ENCODE measurements at regions not wholly inside any gene's neighbourhood (a gene's known extent, or its start where the extent isn't known, plus 50 kb on each side); places are given as distances from the start of the nearest gene placed in this dataset.

GRCh38 chr7:84454174-84454959, 259.8 kb upstream of the SEMA3A start:
- no peak for TF ChIP-seq CTCF (IDR thresholded peaks at IDR 0.05; ENCODE audit: borderline replicate concordance, extremely low read depth, insufficient read depth)
- FAIRE-seq, result peak; percentile 62

GRCh38 chr7:84452618-84453017, 258.0 kb upstream of the SEMA3A start:
- intact Hi-C loops (cut with DNase I), result no loop called here
- H3K27ac ChIP-seq (ENCODE audit: low read depth in 2 of 2, low read length in 2 of 2), result no peak overlapping the region
- H3K27me3 ChIP-seq (ENCODE audit: control insufficient read depth, insufficient read depth, low read length), result no peaks in the 10 kb centered on the region
- H3K9me3 ChIP-seq (ENCODE audit: control insufficient read depth in 2 of 3, insufficient read depth in 1 of 3, low read length in 3 of 3), result no peaks in the 10 kb centered on the region
- DNase-seq (no peak), FAIRE-seq (no peak)
- TF ChIP-seq CTCF (IDR thresholded peaks at IDR 0.05; ENCODE audit: borderline replicate concordance, extremely low read depth, insufficient read depth), result no peak
- H3K36me3 ChIP-seq (ENCODE audit: control insufficient read depth in 2 of 3, insufficient read depth in 3 of 3, low read length in 3 of 3), result no peaks in the 10 kb centered on the region
- H3K4me1 ChIP-seq (ENCODE audit: control insufficient read depth in 2 of 3, insufficient read depth in 2 of 3, low read depth in 1 of 3, low read length in 3 of 3), result no peaks in the 10 kb centered on the region
- no peak overlapping the region for H3K9ac ChIP-seq (ENCODE audit: low read length in 3 of 3)
- no peak overlapping the region for H3K4me3 ChIP-seq (ENCODE audit: low read length in 3 of 3)

More at GRCh38 chr7:84454174-84454959, 259.8 kb upstream of the SEMA3A start:
- H3K4me1 ChIP-seq (ENCODE audit: control insufficient read depth in 2 of 3, insufficient read depth in 2 of 3, low read depth in 1 of 3, low read length in 3 of 3), result no peaks in the 10 kb centered on the region
- H3K9me3 ChIP-seq (ENCODE audit: control insufficient read depth in 2 of 3, insufficient read depth in 1 of 3, low read length in 3 of 3), result no peaks in the 10 kb centered on the region
- no peaks in the 10 kb centered on the region for H3K27me3 ChIP-seq (ENCODE audit: control insufficient read depth, insufficient read depth, low read length)
- no peak overlapping the region for H3K4me3 ChIP-seq (ENCODE audit: low read length in 3 of 3)
- no peak overlapping the region for H3K9ac ChIP-seq (ENCODE audit: low read length in 3 of 3)
- DNase-seq, result no peak
- intact Hi-C loops (cut with DNase I), result no loop called here
- H3K27ac ChIP-seq (ENCODE audit: low read depth in 2 of 2, low read length in 2 of 2), result no peak overlapping the region
- no peaks in the 10 kb centered on the region for H3K36me3 ChIP-seq (ENCODE audit: control insufficient read depth in 2 of 3, insufficient read depth in 3 of 3, low read length in 3 of 3)

- no peak for TF ChIP-seq CTCF (IDR thresholded peaks at IDR 0.05; ENCODE audit: borderline replicate concordance, extremely low read depth, insufficient read depth)
- FAIRE-seq (no peak), DNase-seq (no peak)
- Histone ChIP-seq H3K27me3 (ENCODE audit: control insufficient read depth, insufficient read depth, low read length) (no peaks in the 10 kb centered on the region), H3K9me3 (ENCODE audit: control insufficient read depth in 2 of 3, insufficient read depth in 1 of 3, low read length in 3 of 3) (no peaks in the 10 kb centered on the region), H3K4me1 (ENCODE audit: control insufficient read depth in 2 of 3, insufficient read depth in 2 of 3, low read depth in 1 of 3, low read length in 3 of 3) (no peaks in the 10 kb centered on the region), H3K4me3 (ENCODE audit: low read length in 3 of 3) (no peak overlapping the region), H3K27ac (ENCODE audit: low read depth in 2 of 2, low read length in 2 of 2) (no peak overlapping the region), H3K9ac (ENCODE audit: low read length in 3 of 3) (no peak overlapping the region), H3K36me3 (ENCODE audit: control insufficient read depth in 2 of 3, insufficient read depth in 3 of 3, low read length in 3 of 3) (no peaks in the 10 kb centered on the region)
- intact Hi-C loops (cut with DNase I), result no loop called here
Observed at GRCh38 chr7:84450772-84451171, 256.2 kb upstream of the SEMA3A start.

Measured in kidney (tissue), 13 donors.